RWPE1 (cell line): ENCODE measurements at regions not wholly inside any gene's neighbourhood (a gene's known extent, or its start where the extent isn't known, plus 50 kb on each side); places are given as distances from the start of the nearest gene placed in this dataset.
A peak's percentile ranks its signal among the peaks of the same experiment; 100 is the strongest.

Experiments used
- CTCF ChIA-PET: fragments of 350-600 bp; sonication (Branson Sonifier 250); formaldehyde crosslinking; extraction: SDS; loops from one replicate; lab custom pipeline; 2021; lab: Yijun Ruan, JAX
- POLR2A ChIA-PET: fragments of 400-600 bp; formaldehyde crosslinking; extraction: SDS; loops from one replicate; lab custom pipeline; 2020; ENCODE audit warnings: antibody characterized with exemption; ENCODE audit not compliant: low non-redundant PET; lab: Yijun Ruan, JAX
- DNase-seq: peaks from one replicate; pipeline ENCODE4 v3.0.0; 2012; ENCODE audit warnings: low spot score
- H3K27ac ChIP-seq: fragments of 450-650 bp; 2 replicates; pipeline ENCODE4 v1.5.1; 2017
- TF ChIP-seq, protein P1 (sequence below): fragments of 450-650 bp; conservative IDR thresholded peaks from 2 replicates; pipeline ENCODE4 v1.5.1; 2017; ENCODE audit warnings: low read depth, mild to moderate bottlenecking

GRCh38 chr4:142977182-142977581, 131.1 kb upstream of the INPP4B start:
- ChIA-PET CTCF (no interaction called here), POLR2A (no interaction called here)
- TF ChIP-seq, protein P1, sequence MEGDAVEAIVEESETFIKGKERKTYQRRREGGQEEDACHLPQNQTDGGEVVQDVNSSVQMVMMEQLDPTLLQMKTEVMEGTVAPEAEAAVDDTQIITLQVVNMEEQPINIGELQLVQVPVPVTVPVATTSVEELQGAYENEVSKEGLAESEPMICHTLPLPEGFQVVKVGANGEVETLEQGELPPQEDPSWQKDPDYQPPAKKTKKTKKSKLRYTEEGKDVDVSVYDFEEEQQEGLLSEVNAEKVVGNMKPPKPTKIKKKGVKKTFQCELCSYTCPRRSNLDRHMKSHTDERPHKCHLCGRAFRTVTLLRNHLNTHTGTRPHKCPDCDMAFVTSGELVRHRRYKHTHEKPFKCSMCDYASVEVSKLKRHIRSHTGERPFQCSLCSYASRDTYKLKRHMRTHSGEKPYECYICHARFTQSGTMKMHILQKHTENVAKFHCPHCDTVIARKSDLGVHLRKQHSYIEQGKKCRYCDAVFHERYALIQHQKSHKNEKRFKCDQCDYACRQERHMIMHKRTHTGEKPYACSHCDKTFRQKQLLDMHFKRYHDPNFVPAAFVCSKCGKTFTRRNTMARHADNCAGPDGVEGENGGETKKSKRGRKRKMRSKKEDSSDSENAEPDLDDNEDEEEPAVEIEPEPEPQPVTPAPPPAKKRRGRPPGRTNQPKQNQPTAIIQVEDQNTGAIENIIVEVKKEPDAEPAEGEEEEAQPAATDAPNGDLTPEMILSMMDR, result no peak
- H3K27ac ChIP-seq, result no peak overlapping the region
- DNase-seq, result no peak

- CTCF ChIA-PET, result interaction anchor here (0.6 to 0.7 kb wide), 2 partner anchors 9 to 110 kb away, joined by 3 to 5 read pairs; no protein-coding TSS in a partner anchor
- DNase-seq, result no peak
- TF ChIP-seq, protein P1, result no peak
- POLR2A ChIA-PET, result interaction anchor here (0.7 kb wide), 1 partner anchor 152 kb away, joined by 3 read pairs; no protein-coding TSS in a partner anchor
- H3K27ac ChIP-seq, result no peak overlapping the region
Measured at GRCh38 chr4:142983065-142983464, 137.0 kb upstream of the INPP4B start.

DNA sequence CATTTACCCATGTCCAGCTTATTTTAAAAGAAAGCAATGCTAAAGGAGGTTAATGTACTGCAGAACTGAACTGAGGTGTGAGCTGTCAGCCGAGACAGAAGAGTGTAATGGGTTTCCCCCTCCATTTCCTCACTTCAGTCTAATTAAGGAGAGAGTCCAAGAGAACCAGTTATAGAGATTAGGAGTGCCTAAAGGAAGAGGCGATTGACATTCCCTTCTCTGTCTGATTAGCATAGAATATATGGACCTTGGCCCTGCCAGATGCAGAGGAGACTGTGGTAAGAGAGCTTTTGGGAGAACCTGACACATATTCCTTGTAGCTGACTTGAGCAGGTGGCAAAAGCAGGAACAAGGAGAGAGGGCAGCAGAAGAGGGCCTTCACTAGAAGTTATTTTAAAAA, 137.5 kb upstream of the INPP4B start:
- DNase-seq, result no peak
- TF ChIP-seq, protein P1, result no peak
- H3K27ac ChIP-seq, result no peak overlapping the region
- CTCF ChIA-PET, result interaction anchor here (0.5 to 0.7 kb wide), 3 partner anchors 9 to 471 kb away, joined by 3 to 5 read pairs (median 3); no protein-coding TSS in a partner anchor
- POLR2A ChIA-PET, result no interaction called here

DNA sequence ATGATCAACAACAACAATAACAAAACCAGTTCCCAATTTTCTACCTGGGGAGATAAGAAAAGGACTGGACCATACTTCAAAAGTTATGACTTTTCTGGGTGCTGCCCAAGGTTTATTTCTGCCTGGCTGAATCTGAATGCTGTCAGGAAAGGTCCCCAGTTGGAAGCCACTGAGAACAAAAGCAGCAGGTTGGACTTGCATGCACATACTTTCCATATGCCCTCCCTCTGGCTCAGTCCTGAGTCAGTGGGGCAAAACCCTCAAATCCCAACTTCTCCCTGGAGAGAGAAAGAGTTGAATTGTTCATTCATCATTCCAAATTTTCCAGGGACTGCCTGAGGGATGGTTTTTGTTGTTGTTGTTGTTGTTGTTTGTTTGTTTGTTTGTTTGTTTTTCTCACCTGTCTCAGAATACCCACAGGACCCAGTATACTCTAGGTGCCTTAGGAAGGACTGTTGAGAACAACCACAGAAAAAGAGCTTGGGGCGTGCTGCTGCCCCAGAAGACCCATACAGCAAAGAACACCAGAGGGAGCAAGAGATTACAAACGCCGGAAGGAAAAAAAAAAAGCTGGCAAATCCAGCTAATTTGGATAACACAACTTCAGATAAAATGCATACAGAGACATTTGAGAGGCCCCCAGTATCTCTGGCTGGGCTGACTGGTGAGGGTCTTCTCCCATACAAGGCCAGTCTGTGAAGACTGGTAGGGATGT, 138.9 kb upstream of the INPP4B start:
- DNase-seq, result peak; percentile 20
- no peak overlapping the region for H3K27ac ChIP-seq
- ChIA-PET CTCF (interaction anchor here (0.5 to 1.1 kb wide), 15 partner anchors 11 to 1028 kb away, joined by 3 to 13 read pairs (median 3); no protein-coding TSS in a partner anchor), POLR2A (no interaction called here)
- TF ChIP-seq, protein P1, result peak; percentile 32; the same call in 1 of the 2 replicates

DNA sequence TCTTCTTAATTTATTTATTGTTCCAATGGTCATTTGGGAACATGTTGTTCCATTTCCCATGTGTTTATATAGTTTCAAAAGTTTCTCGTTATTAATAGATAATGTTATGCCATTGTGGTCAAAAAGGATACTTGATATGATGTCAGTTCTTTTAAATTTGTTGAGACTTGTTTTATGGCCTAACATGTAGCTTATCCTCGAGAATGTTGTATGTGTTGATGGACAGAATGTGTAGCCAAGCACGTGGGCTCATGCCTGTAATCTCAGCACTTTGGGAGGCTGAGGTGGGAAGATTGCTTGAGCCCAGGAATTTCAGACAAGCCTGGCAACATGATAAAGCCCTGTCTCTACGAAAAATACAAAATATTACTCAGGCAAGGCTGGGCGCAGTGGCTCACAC, 168.5 kb upstream of the USP38 start:
- POLR2A ChIA-PET, result no interaction called here
- TF ChIP-seq, protein P1, result no peak
- no peak overlapping the region for H3K27ac ChIP-seq
- DNase-seq, result no peak
- CTCF ChIA-PET, result no interaction called here

GRCh38 chr4:143017210-143017609, 167.5 kb upstream of the USP38 start:
- CTCF ChIA-PET, result no interaction called here
- POLR2A ChIA-PET, result no interaction called here
- no peak overlapping the region for H3K27ac ChIP-seq
- no peak for DNase-seq
- TF ChIP-seq, protein P1, result no peak
